DMS 273 (cell line): ENCODE measurements at regions not wholly inside any gene's neighbourhood (a gene's known extent, or its start where the extent isn't known, plus 50 kb on each side); places are given as distances from the start of the nearest gene placed in this dataset.
"Not testable (repeated sequence)": the region's sequence is repeated elsewhere in the genome, so short reads cannot be mapped to it uniquely, and the experiment has no call there.

Source experiments
- DNase-seq: peaks from one replicate; lab custom pipeline; 2025; ENCODE audit not compliant: unreplicated experiment; lab: John Stamatoyannopoulos, UW

GRCh38 chr5:24112420-24112819 lies 532.4 kb downstream of the CDH10 start:
- no peak for DNase-seq

- DNase-seq = no peak
These were observed 526.4 kb downstream of the CDH10 start for GRCh38 chr5:24118351-24118750.

GRCh38 chr5:24135536-24135935 lies 509.2 kb downstream of the CDH10 start:
- DNase-seq = no peak

- DNase-seq = no peak
These were observed 503.7 kb downstream of the CDH10 start for GRCh38 chr5:24141046-24141445.

- no peak for DNase-seq
These were observed 502.4 kb downstream of the CDH10 start for GRCh38 chr5:24142341-24142740.

GRCh38 chr5:24145806-24146205 lies 499.0 kb downstream of the CDH10 start:
- DNase-seq = no peak

GRCh38 chr5:24161559-24161958 lies 483.2 kb downstream of the CDH10 start:
- DNase-seq = no peak

GRCh38 chr5:24162343-24162742 lies 482.4 kb downstream of the CDH10 start:
- no peak for DNase-seq

GRCh38 chr5:24163091-24163490 lies 481.7 kb downstream of the CDH10 start:
- no peak for DNase-seq

GRCh38 chr5:24167806-24168205 lies 477.0 kb downstream of the CDH10 start:
- DNase-seq = no peak

- no peak for DNase-seq
These were observed 474.8 kb downstream of the CDH10 start for GRCh38 chr5:24170026-24170425.

- DNase-seq = not testable (repeated sequence)
These were observed 473.8 kb downstream of the CDH10 start for GRCh38 chr5:24170930-24171329.

- DNase-seq = no peak
These were observed 467.0 kb downstream of the CDH10 start for GRCh38 chr5:24177821-24178220.

- no peak for DNase-seq
These were observed 460.8 kb downstream of the CDH10 start for GRCh38 chr5:24183981-24184380.

- no peak for DNase-seq
These were observed 456.4 kb downstream of the CDH10 start for GRCh38 chr5:24188216-24188925.

GRCh38 chr5:24196789-24197188 lies 448.0 kb downstream of the CDH10 start:
- no peak for DNase-seq

GRCh38 chr5:24208686-24209106 lies 436.1 kb downstream of the CDH10 start:
- DNase-seq = no peak

- no peak for DNase-seq
These were observed 429.7 kb downstream of the CDH10 start for GRCh38 chr5:24215114-24215513.

- no peak for DNase-seq
These were observed 421.9 kb downstream of the CDH10 start for GRCh38 chr5:24222876-24223275.

- DNase-seq = no peak
These were observed 419.7 kb downstream of the CDH10 start for GRCh38 chr5:24225051-24225450.

- no peak for DNase-seq
These were observed 418.3 kb downstream of the CDH10 start for GRCh38 chr5:24226479-24226878.

GRCh38 chr5:24227881-24228280 lies 416.9 kb downstream of the CDH10 start:
- DNase-seq = not testable (repeated sequence)

- DNase-seq = no peak
These were observed 412.7 kb downstream of the CDH10 start for GRCh38 chr5:24232041-24232440.
